Bronchial epithelial cell (primary cell): ENCODE measurements at regions not wholly inside any gene's neighbourhood (a gene's known extent, or its start where the extent isn't known, plus 50 kb on each side); places are given as distances from the start of the nearest gene placed in this dataset.
A peak's percentile ranks its signal among the peaks of the same experiment; 100 is the strongest.

Source experiments
- DNase-seq: peaks from one replicate; pipeline ENCODE4 v3.0.0-alpha.2; 2010; ENCODE audit warnings: low read depth
- FAIRE-seq: peaks from 2 replicates; lab custom pipeline; 2011; peaks lifted over from hg19 to GRCh38; lab: Jason Lieb, UNC
- H3K27me3 ChIP-seq: 2 replicates; pipeline ENCODE4 v1.5.1; 2011; ENCODE audit warnings: low read length; ENCODE audit not compliant: control insufficient read depth, insufficient read depth
- H3K36me3 ChIP-seq: 2 replicates; pipeline ENCODE4 v1.5.1; 2011; ENCODE audit warnings: low read length; ENCODE audit not compliant: control insufficient read depth, insufficient read depth
- H3K4me3 ChIP-seq: 2 replicates; pipeline ENCODE4 v1.5.1; 2011; ENCODE audit warnings: mild to moderate bottlenecking, low read depth, low read length, control low read depth
- CTCF ChIP-seq: IDR thresholded peaks from 2 replicates; pipeline ENCODE4 v1.5.1; 2011; ENCODE audit warnings: mild to moderate bottlenecking, moderate library complexity, low read length, control low read depth, inconsistent platforms; ENCODE audit not compliant: insufficient read depth, severe bottlenecking

GRCh38 chr3:166123576-166123975 lies 286.4 kb upstream of the BCHE start:
- no peak for FAIRE-seq

GRCh38 chr3:166123088-166123487 lies 285.9 kb upstream of the BCHE start:
- FAIRE-seq: no peak
- H3K27me3 ChIP-seq: no peaks in the 10 kb centered on the region
- TF ChIP-seq CTCF: no peak
- no peaks in the 10 kb centered on the region for H3K36me3 ChIP-seq
- no peak for DNase-seq
- no peak overlapping the region for H3K4me3 ChIP-seq

More at GRCh38 chr3:166123576-166123975, 286.4 kb upstream of the BCHE start:
- no peak for TF ChIP-seq CTCF
- peak; percentile 75 for DNase-seq
- Histone ChIP-seq H3K27me3 (no peaks in the 10 kb centered on the region), H3K4me3 (no peak overlapping the region), H3K36me3 (no peaks in the 10 kb centered on the region)

DNA sequence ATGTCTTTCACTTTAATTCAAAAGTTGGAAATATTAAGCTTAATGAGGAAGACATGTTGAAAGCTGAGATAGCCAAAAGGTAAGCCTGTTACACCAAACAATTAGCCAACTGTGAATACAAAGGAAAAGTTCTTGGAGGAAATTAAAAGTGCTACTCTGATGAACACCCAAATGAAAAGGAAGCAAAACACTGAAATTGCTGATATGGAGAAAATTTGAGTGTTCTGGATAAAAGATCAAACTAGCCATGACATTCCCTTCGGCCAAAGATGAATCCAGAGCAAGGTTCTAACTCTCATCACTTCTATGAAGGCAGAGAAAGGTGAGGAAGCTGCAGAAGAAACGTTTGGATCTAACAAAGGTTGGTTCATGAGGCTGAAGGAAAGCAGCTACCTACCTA lies 280.8 kb upstream of the BCHE start:
- Histone ChIP-seq H3K27me3 (no peaks in the 10 kb centered on the region), H3K36me3 (no peaks in the 10 kb centered on the region), H3K4me3 (no peak overlapping the region)
- no peak for TF ChIP-seq CTCF
- FAIRE-seq: no peak
- no peak for DNase-seq

- DNase-seq (peak; percentile 38), FAIRE-seq (no peak)
- Histone ChIP-seq H3K4me3 (no peak overlapping the region), H3K36me3 (no peaks in the 10 kb centered on the region), H3K27me3 (no peaks in the 10 kb centered on the region)
- TF ChIP-seq CTCF: no peak
Observed at GRCh38 chr3:166114448-166114847, 277.2 kb upstream of the BCHE start.

DNA sequence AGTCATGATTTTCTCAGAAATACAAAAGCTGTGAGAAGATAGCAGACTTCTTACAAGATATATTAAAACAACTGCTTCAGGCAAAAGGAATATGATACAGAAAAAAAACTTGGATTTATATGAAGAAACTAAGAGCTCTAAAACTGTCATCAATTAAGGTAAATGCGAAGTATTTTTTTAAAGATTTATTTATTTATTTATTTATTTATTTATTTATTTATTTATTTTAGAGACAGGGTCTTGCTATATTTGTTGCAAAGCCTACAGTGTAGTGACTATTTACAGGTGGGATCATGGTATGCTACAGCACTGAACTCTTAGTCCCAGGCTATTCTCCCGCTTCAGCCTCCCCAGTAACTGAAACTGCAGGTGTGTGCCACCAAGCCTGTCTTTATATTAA lies 274.3 kb upstream of the BCHE start:
- FAIRE-seq (no peak), DNase-seq (no peak)
- no peak for TF ChIP-seq CTCF
- Histone ChIP-seq H3K36me3 (no peaks in the 10 kb centered on the region), H3K4me3 (no peak overlapping the region), H3K27me3 (no peaks in the 10 kb centered on the region)

DNA sequence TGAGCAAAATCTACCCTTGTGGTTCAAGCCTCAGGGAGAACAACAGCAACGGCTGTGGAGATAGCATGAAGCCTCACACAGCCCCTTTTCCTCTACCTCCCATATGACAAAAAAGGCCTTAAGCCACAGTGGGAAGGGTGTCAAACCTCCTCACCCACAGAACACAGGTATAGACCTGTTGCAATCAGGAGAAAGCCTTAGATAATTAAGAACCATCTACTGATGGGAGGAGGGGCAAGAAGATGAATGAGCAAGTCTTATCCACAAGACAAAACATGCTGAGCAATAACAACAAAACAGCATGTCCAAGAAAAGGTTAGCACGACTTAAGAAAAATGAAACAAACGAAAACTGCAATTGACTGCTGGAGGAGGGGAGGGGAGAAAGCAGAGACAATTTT lies 272.9 kb upstream of the BCHE start:
- H3K27me3 ChIP-seq: no peaks in the 10 kb centered on the region
- TF ChIP-seq CTCF: no peak
- DNase-seq (peak; percentile 71), FAIRE-seq (no peak)
- H3K36me3 ChIP-seq: no peaks in the 10 kb centered on the region
- no peak overlapping the region for H3K4me3 ChIP-seq
